Fibroblast of the aortic adventitia (primary cell): ENCODE measurements at regions not wholly inside any gene's neighbourhood (a gene's known extent, or its start where the extent isn't known, plus 50 kb on each side); places are given as distances from the start of the nearest gene placed in this dataset.

ENCODE experiments used
- DNase-seq: peaks from one replicate; pipeline ENCODE4 v3.0.0-alpha.2; 2010; ENCODE audit warnings: low read depth
- H3K4me3 ChIP-seq: 2 replicates; pipeline ENCODE4 v1.5.1; 2011; ENCODE audit warnings: low read depth, mild to moderate bottlenecking, control low read depth, low read length, moderate library complexity
- CTCF ChIP-seq: IDR thresholded peaks from 2 replicates; pipeline ENCODE4 v1.5.1; 2011; ENCODE audit warnings: mild to moderate bottlenecking, low read length, control low read depth, inconsistent platforms; ENCODE audit not compliant: insufficient read depth

- TF ChIP-seq CTCF, result no peak
- DNase-seq, result no peak
- no peak overlapping the region for H3K4me3 ChIP-seq
These were observed 933.9 kb upstream of the PIK3C3 start for GRCh38 chr18:41021089-41021488.

GRCh38 chr18:41012194-41012593 lies 942.8 kb upstream of the PIK3C3 start:
- DNase-seq, result no peak
- H3K4me3 ChIP-seq, result no peak overlapping the region
- no peak for TF ChIP-seq CTCF

- no peak for DNase-seq
- H3K4me3 ChIP-seq, result no peak overlapping the region
- no peak for TF ChIP-seq CTCF
These were observed 945.1 kb upstream of the PIK3C3 start for GRCh38 chr18:41009926-41010325.

GRCh38 chr18:41004324-41004723 lies 950.7 kb upstream of the PIK3C3 start:
- no peak for DNase-seq
- no peak for TF ChIP-seq CTCF
- H3K4me3 ChIP-seq, result no peak overlapping the region

- no peak overlapping the region for H3K4me3 ChIP-seq
- DNase-seq, result no peak
- TF ChIP-seq CTCF, result no peak
These were observed 959.5 kb upstream of the PIK3C3 start for GRCh38 chr18:40995529-40995928.

GRCh38 chr18:40993363-40993762 lies 961.7 kb upstream of the PIK3C3 start:
- no peak for DNase-seq
- no peak for TF ChIP-seq CTCF
- H3K4me3 ChIP-seq, result no peak overlapping the region

- no peak for TF ChIP-seq CTCF
- no peak for DNase-seq
- no peak overlapping the region for H3K4me3 ChIP-seq
These were observed 967.5 kb upstream of the PIK3C3 start for GRCh38 chr18:40987581-40987980.
